ENCODE measurements at regions not wholly inside any gene's neighbourhood (a gene's known extent, or its start where the extent isn't known, plus 50 kb on each side); places are given as distances from the start of the nearest gene placed in this dataset.
"Not testable (repeated sequence)": the region's sequence is repeated elsewhere in the genome, so short reads cannot be mapped to it uniquely, and the experiment has no call there.

GRCh38 chr21:38091061-38091460 is 165.7 kb upstream of the KCNJ15 start:
- DNase-seq; H3K4me1 Mint-ChIP-seq (ENCODE audit: low read depth); H3K27ac Mint-ChIP-seq; H3K36me3 Mint-ChIP-seq (ENCODE audit: insufficient read depth in 2 of 2); ATAC-seq (replicated peaks in 1 of 2); H3K4me3 Mint-ChIP-seq; H3K9me3 Mint-ChIP-seq: not testable (repeated sequence)
- peaks cover 21% of the 10 kb centered on the region for H3K27me3 Mint-ChIP-seq (ENCODE audit: low read depth)

GRCh38 chr21:38092051-38092450 is 164.7 kb upstream of the KCNJ15 start:
- H3K9me3 Mint-ChIP-seq = peaks cover 0 to 2% of the 10 kb centered on the region in 2 donors
- H3K4me1 Mint-ChIP-seq (ENCODE audit: low read depth) = no peaks in the 10 kb centered on the region
- ATAC-seq (replicated peaks in 1 of 2) = no peak
- no peaks in the 10 kb centered on the region for H3K36me3 Mint-ChIP-seq (ENCODE audit: insufficient read depth in 2 of 2)
- H3K27me3 Mint-ChIP-seq (ENCODE audit: low read depth) = peaks cover 21% of the 10 kb centered on the region
- H3K4me3 Mint-ChIP-seq = no peak overlapping the region
- no peak overlapping the region for H3K27ac Mint-ChIP-seq
- no peak for DNase-seq

- ATAC-seq (replicated peaks in 1 of 2) = no peak
- no peak for DNase-seq
- H3K4me1 Mint-ChIP-seq (ENCODE audit: low read depth) = no peaks in the 10 kb centered on the region
- H3K36me3 Mint-ChIP-seq (ENCODE audit: insufficient read depth in 2 of 2) = no peaks in the 10 kb centered on the region
- peaks cover 0 to 7% of the 10 kb centered on the region in 2 donors for H3K9me3 Mint-ChIP-seq
- no peak overlapping the region for H3K27ac Mint-ChIP-seq
- no peak overlapping the region for H3K4me3 Mint-ChIP-seq
- H3K27me3 Mint-ChIP-seq (ENCODE audit: low read depth) = peaks cover 26% of the 10 kb centered on the region
These were observed 161.6 kb upstream of the KCNJ15 start for GRCh38 chr21:38095220-38095619.

- H3K4me3 Mint-ChIP-seq = no peak overlapping the region
- peaks cover 47% of the 10 kb centered on the region for H3K27me3 Mint-ChIP-seq (ENCODE audit: low read depth)
- peaks cover 0 to 7% of the 10 kb centered on the region in 2 donors for H3K9me3 Mint-ChIP-seq
- H3K27ac Mint-ChIP-seq = no peak overlapping the region
- H3K4me1 Mint-ChIP-seq (ENCODE audit: low read depth) = no peaks in the 10 kb centered on the region
- H3K36me3 Mint-ChIP-seq (ENCODE audit: insufficient read depth in 2 of 2) = no peaks in the 10 kb centered on the region
- no peak for DNase-seq
- ATAC-seq (replicated peaks in 1 of 2) = no peak
These were observed 159.0 kb upstream of the KCNJ15 start for GRCh38 chr21:38097789-38098188.

GRCh38 chr21:38112219-38112789 is 144.5 kb upstream of the KCNJ15 start:
- Mint-ChIP-seq H3K27me3 (ENCODE audit: low read depth) (no peaks in the 10 kb centered on the region), H3K27ac (no peak overlapping the region), H3K36me3 (ENCODE audit: insufficient read depth in 2 of 2) (no peaks in the 10 kb centered on the region), H3K4me3 (no peak overlapping the region), H3K9me3 (peaks cover 0 to 5% of the 10 kb centered on the region in 2 donors), H3K4me1 (ENCODE audit: low read depth) (no peaks in the 10 kb centered on the region)
- DNase-seq (no peak), ATAC-seq (replicated peaks in 1 of 2) (no peak)

- Mint-ChIP-seq H3K27ac (no peak overlapping the region), H3K4me1 (ENCODE audit: low read depth) (no peaks in the 10 kb centered on the region), H3K27me3 (ENCODE audit: low read depth) (no peaks in the 10 kb centered on the region), H3K4me3 (no peak overlapping the region), H3K9me3 (peaks cover 0 to 5% of the 10 kb centered on the region in 2 donors), H3K36me3 (ENCODE audit: insufficient read depth in 2 of 2) (no peaks in the 10 kb centered on the region)
- no peak for ATAC-seq (replicated peaks in 1 of 2)
- no peak for DNase-seq
These were observed 142.0 kb upstream of the KCNJ15 start for GRCh38 chr21:38114717-38115333.

- H3K4me1 Mint-ChIP-seq (ENCODE audit: low read depth) = no peaks in the 10 kb centered on the region
- peaks cover 0 to 5% of the 10 kb centered on the region in 2 donors for H3K9me3 Mint-ChIP-seq
- ATAC-seq (replicated peaks in 1 of 2) (no peak), DNase-seq (no peak)
- H3K36me3 Mint-ChIP-seq (ENCODE audit: insufficient read depth in 2 of 2) = no peaks in the 10 kb centered on the region
- no peak overlapping the region for H3K4me3 Mint-ChIP-seq
- H3K27ac Mint-ChIP-seq = no peak overlapping the region
- no peaks in the 10 kb centered on the region for H3K27me3 Mint-ChIP-seq (ENCODE audit: low read depth)
These were observed 140.9 kb upstream of the KCNJ15 start for GRCh38 chr21:38115870-38116269.

- H3K4me1 Mint-ChIP-seq (ENCODE audit: low read depth) = no peaks in the 10 kb centered on the region
- H3K27ac Mint-ChIP-seq = no peak overlapping the region
These were observed 137.0 kb upstream of the KCNJ15 start for GRCh38 chr21:38119793-38120192.

GRCh38 chr21:38120679-38120983 is 136.2 kb upstream of the KCNJ15 start:
- H3K27me3 Mint-ChIP-seq (ENCODE audit: low read depth); ATAC-seq (replicated peaks in 1 of 2); H3K36me3 Mint-ChIP-seq (ENCODE audit: insufficient read depth in 2 of 2); H3K27ac Mint-ChIP-seq; H3K9me3 Mint-ChIP-seq; DNase-seq; H3K4me3 Mint-ChIP-seq; H3K4me1 Mint-ChIP-seq (ENCODE audit: low read depth): not testable (repeated sequence)

More at GRCh38 chr21:38119793-38120192, 137.0 kb upstream of the KCNJ15 start:
- no peak for ATAC-seq (replicated peaks in 1 of 2)
- Mint-ChIP-seq H3K36me3 (ENCODE audit: insufficient read depth in 2 of 2) (no peaks in the 10 kb centered on the region), H3K9me3 (peaks cover 0 to 3% of the 10 kb centered on the region in 2 donors), H3K27me3 (ENCODE audit: low read depth) (peaks cover under 1% of the 10 kb centered on the region), H3K4me3 (no peak overlapping the region)
- no peak for DNase-seq

GRCh38 chr21:38120984-38121855 is 135.6 kb upstream of the KCNJ15 start:
- Mint-ChIP-seq H3K4me1 (ENCODE audit: low read depth) (no peaks in the 10 kb centered on the region), H3K27me3 (ENCODE audit: low read depth) (peaks cover 13% of the 10 kb centered on the region), H3K36me3 (ENCODE audit: insufficient read depth in 2 of 2) (no peaks in the 10 kb centered on the region), H3K9me3 (no peaks in the 10 kb centered on the region), H3K27ac (no peak overlapping the region), H3K4me3 (no peak overlapping the region)
- DNase-seq (no peak), ATAC-seq (replicated peaks in 1 of 2) (no peak)

- DNase-seq (no peak), ATAC-seq (replicated peaks in 1 of 2) (no peak)
- no peak overlapping the region for H3K4me3 Mint-ChIP-seq
- no peaks in the 10 kb centered on the region for H3K36me3 Mint-ChIP-seq (ENCODE audit: insufficient read depth in 2 of 2)
- peaks cover 16% of the 10 kb centered on the region for H3K27me3 Mint-ChIP-seq (ENCODE audit: low read depth)
- no peaks in the 10 kb centered on the region for H3K4me1 Mint-ChIP-seq (ENCODE audit: low read depth)
- H3K27ac Mint-ChIP-seq = no peak overlapping the region
- no peaks in the 10 kb centered on the region for H3K9me3 Mint-ChIP-seq
These were observed 134.7 kb upstream of the KCNJ15 start for GRCh38 chr21:38121888-38122720.

- Mint-ChIP-seq H3K27me3 (ENCODE audit: low read depth) (peaks cover 16% of the 10 kb centered on the region), H3K4me1 (ENCODE audit: low read depth) (no peaks in the 10 kb centered on the region), H3K4me3 (no peak overlapping the region), H3K36me3 (ENCODE audit: insufficient read depth in 2 of 2) (no peaks in the 10 kb centered on the region), H3K9me3 (no peaks in the 10 kb centered on the region), H3K27ac (no peak overlapping the region)
- DNase-seq (no peak), ATAC-seq (replicated peaks in 1 of 2) (no peak)
These were observed 133.2 kb upstream of the KCNJ15 start for GRCh38 chr21:38123626-38124025.
